Upper lobe of left lung (tissue), 6 donors: ENCODE measurements at regions not wholly inside any gene's neighbourhood (a gene's known extent, or its start where the extent isn't known, plus 50 kb on each side); places are given as distances from the start of the nearest gene placed in this dataset.
A peak's percentile ranks its signal among the peaks of the same experiment; 100 is the strongest.

Source experiments
- ATAC-seq, 2 donors: fragments of 200-7000 bp; cut with Tn5 transposase; one replicate each; pipeline ENCODE4 v1.9.1; 2022; ENCODE audit warnings: mild to moderate bottlenecking in 2 of 2, moderate library complexity in 2 of 2; ENCODE audit not compliant: low FRiP score in 2 of 2
- DNase-seq, 2 donors: peaks; one replicate each; pipeline ENCODE4 v3.0.0-alpha.2; 2019 to 2020
- H3K27ac ChIP-seq, 4 donors: fragments of 200-600 bp; sonication (generic); one replicate each; pipeline ENCODE4 v1.5.1; 2016 to 2019
- H3K27me3 ChIP-seq, 4 donors: fragments of 200-600 bp; sonication (generic); one replicate each; pipeline ENCODE4 v1.5.1; 2017 to 2019
- H3K36me3 ChIP-seq, 4 donors: fragments of 200-600 bp; sonication (generic); one replicate each; pipeline ENCODE4 v1.5.1; 2016 to 2019
- H3K4me1 ChIP-seq, 4 donors: fragments of 200-600 bp; sonication (generic); one replicate each; pipeline ENCODE4 v1.5.1; 2018 to 2019
- H3K4me3 ChIP-seq, 4 donors: fragments of 200-600 bp; sonication (generic); one replicate each; pipeline ENCODE4 v1.5.1; 2017 to 2019; ENCODE audit warnings: mild to moderate bottlenecking in 2 of 4, moderate library complexity in 1 of 4
- H3K9me3 ChIP-seq, 4 donors: fragments of 200-600 bp; sonication (generic); one replicate each; pipeline ENCODE4 v1.5.1; 2018 to 2019
- EP300 ChIP-seq, 4 donors: sonication (generic); formaldehyde crosslinking; IDR thresholded peaks; one replicate each; pipeline ENCODE4 v1.5.1; 2017; ENCODE audit warnings: antibody characterized with exemption in 4 of 4, control low read depth in 2 of 4
- POLR2A ChIP-seq, 4 donors: fragments of 450-650 bp; IDR thresholded peaks; one replicate each; pipeline ENCODE4 v1.5.1; 2016 to 2017; ENCODE audit warnings: antibody characterized with exemption in 4 of 4, mild to moderate bottlenecking in 2 of 4
- POLR2AphosphoS5 ChIP-seq, 2 donors: sonication (generic); formaldehyde crosslinking; IDR thresholded peaks; one replicate each; pipeline ENCODE4 v1.5.1; 2017; ENCODE audit warnings: antibody characterized with exemption in 2 of 2
- WGBS, 2 donors: methylation state at CpG; one replicate each; pipeline ENCODE4 v1.1.5; 2017 to 2018; 5-methylcytosine and 5-hydroxymethylcytosine counted together
- TF ChIP-seq, protein P1 (sequence below), 6 experiments: fragments of 450-650 bp in 4 of 6; fragments of 200-600 bp in 2 of 6; sonication (generic) in 2 of 6; IDR thresholded peaks; one replicate each; pipeline ENCODE4 v1.5.1; 2016 to 2019; ENCODE audit warnings: antibody characterized with exemption in 6 of 6
- donor health status: DM: no; HTN: no; CAD: no; lungs with moderate emphysema.
- donor health status: DM: no; HTN: yes; CAD: no; lungs with severe emphysema.

DNA sequence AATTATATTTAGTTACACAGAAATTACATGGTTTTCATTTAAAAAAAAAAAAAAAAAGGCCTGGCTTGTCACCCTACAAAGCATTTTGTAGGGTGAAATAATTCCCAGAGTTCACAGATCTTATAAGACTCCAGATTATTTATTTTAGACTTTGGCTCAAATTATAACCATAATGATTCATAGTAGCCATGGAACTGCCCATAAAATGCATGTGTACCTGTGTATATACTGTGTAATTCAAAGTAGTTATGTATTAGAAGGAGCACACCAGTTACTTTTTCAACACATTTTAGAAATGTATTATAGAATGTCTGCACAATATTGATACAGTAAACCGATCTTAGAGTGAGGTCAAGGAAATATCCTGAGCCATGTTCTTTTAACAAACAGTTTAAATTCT is 975.6 kb downstream of the GBE1 start:
- H3K27me3 ChIP-seq, result no peaks in the 10 kb centered on the region
- no peaks in the 10 kb centered on the region for H3K4me1 ChIP-seq
- H3K9me3 ChIP-seq, result no peaks in the 10 kb centered on the region
- no peak for DNase-seq
- H3K36me3 ChIP-seq, result no peaks in the 10 kb centered on the region
- TF ChIP-seq EP300 (IDR thresholded peaks at IDR 0.05) (no peak), POLR2AphosphoS5 (IDR thresholded peaks at IDR 0.05) (no peak), POLR2A (IDR thresholded peaks at IDR 0.05) (no peak)
- TF ChIP-seq, protein P1, sequence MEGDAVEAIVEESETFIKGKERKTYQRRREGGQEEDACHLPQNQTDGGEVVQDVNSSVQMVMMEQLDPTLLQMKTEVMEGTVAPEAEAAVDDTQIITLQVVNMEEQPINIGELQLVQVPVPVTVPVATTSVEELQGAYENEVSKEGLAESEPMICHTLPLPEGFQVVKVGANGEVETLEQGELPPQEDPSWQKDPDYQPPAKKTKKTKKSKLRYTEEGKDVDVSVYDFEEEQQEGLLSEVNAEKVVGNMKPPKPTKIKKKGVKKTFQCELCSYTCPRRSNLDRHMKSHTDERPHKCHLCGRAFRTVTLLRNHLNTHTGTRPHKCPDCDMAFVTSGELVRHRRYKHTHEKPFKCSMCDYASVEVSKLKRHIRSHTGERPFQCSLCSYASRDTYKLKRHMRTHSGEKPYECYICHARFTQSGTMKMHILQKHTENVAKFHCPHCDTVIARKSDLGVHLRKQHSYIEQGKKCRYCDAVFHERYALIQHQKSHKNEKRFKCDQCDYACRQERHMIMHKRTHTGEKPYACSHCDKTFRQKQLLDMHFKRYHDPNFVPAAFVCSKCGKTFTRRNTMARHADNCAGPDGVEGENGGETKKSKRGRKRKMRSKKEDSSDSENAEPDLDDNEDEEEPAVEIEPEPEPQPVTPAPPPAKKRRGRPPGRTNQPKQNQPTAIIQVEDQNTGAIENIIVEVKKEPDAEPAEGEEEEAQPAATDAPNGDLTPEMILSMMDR (IDR thresholded peaks at IDR 0.05), result no peak
- 74 to 77% methylated on average over 1 of the region's 1 CpG for WGBS, 2 donors
- no peak overlapping the region for H3K4me3 ChIP-seq
- no peak overlapping the region for H3K27ac ChIP-seq
- ATAC-seq, result no peak

DNA sequence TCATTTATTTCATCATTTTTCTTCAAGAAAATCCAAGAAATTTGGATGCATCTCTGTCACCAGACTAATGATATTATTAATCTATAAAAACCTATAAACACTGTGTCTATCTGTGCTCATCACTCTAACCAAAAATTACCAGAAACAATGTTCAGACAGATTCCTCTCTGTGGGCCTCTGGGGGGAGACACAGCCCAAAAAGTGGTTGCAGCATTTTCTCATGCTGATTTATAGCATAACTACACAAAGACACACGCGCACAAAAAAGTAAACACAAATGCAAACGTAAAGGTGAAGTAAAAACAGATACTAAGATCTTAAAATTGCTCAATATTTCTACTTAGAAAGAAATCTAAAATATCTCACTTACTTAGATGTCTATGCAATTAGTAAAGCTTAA is 976.0 kb downstream of the GBE1 start:
- TF ChIP-seq EP300 (IDR thresholded peaks at IDR 0.05) (no peak), POLR2A (IDR thresholded peaks at IDR 0.05) (no peak), POLR2AphosphoS5 (IDR thresholded peaks at IDR 0.05) (no peak)
- TF ChIP-seq, protein P1 (IDR thresholded peaks at IDR 0.05), result no peak
- Histone ChIP-seq H3K4me1 (no peaks in the 10 kb centered on the region), H3K27me3 (no peaks in the 10 kb centered on the region), H3K9me3 (no peaks in the 10 kb centered on the region), H3K36me3 (no peaks in the 10 kb centered on the region), H3K4me3 (no peak overlapping the region), H3K27ac (no peak overlapping the region)
- WGBS, 2 donors, result 45 to 54% methylated on average over 3 of the region's 3 CpGs
- ATAC-seq (no peak), DNase-seq (no peak)

DNA sequence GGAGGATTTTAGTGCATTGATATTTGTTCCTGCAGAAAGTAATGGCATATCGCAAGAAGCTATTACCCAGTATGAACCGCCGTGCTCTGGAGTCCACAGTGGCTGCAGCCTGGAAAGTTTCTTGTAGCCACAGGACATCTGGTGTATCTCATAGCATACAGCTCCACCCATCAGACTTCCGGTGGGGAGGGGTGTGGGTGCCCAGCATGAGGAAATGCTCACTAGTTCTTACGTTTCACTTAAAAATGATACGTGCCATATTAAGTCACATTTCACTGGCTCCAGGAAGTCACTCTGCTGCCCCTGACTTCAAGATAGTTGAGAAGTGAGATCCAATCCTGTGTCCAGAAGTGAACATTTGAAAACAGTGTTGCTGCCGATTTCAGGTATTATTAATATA is 990.4 kb downstream of the GBE1 start:
- WGBS, 2 donors, result 69 to 74% methylated on average over 7 of the region's 7 CpGs
- DNase-seq, result no peak
- H3K27me3 ChIP-seq, result no peaks in the 10 kb centered on the region

DNA sequence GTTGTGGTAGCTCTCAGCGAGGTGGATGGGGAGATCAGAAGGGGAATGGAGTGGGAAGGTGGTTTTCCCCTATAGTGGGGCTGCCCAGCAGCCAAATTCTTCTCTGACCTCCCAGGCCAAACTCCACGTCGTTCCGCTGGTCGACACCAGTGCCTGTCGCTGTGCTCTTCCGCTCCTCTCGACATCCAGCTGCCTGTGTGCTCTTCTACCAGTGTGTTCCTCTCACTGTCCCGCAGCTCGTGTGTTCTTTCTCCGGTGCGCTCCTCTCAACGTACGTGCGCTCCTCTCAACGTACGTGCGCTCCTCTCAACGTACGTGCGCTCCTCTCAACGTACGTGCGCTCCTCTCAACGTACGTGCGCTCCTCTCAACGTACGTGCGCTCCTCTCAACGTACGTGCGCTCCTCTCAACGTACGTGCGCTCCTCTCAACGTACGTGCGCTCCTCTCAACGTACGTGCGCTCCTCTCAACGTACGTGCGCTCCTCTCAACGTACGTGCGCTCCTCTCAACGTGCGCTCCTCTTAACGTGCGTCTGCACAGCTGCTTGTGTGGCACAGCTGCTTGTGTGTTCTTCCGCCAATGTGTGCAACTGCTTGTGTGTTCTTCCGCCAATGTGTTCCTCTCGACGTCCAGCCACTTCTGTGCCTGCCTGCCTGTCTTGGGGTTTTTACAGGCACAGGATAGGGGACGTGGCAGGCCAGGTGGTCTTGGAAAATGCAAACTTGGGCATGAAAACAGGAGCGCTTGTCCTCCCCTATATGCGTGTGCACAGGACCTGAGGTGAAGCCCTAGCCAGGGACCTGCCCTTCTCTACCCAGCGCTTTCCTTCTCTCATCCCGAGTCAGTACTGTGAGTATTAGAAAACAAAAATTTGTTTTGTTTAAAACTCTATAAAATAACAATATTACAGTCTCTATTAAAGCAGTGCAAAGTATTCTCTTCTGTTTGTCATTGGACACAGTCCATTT is 991.1 kb downstream of the GBE1 start:
- Histone ChIP-seq H3K36me3 (no peaks in the 10 kb centered on the region), H3K27me3 (no peaks in the 10 kb centered on the region), H3K4me1 (no peaks in the 10 kb centered on the region), H3K27ac (no peak overlapping the region), H3K4me3 (peak overlapping the region in 1 of 4 donors; percentile 9), H3K9me3 (no peaks in the 10 kb centered on the region)
- TF ChIP-seq POLR2AphosphoS5 (IDR thresholded peaks at IDR 0.05) (no peak), EP300 (IDR thresholded peaks at IDR 0.05) (no peak), POLR2A (IDR thresholded peaks at IDR 0.05) (no peak)
- TF ChIP-seq, protein P1 (IDR thresholded peaks at IDR 0.05), result no peak
- WGBS, 2 donors, result 83 to 94% methylated on average over 37 to 54 of the region's 61 CpGs
- ATAC-seq (no peak), DNase-seq (peak in 1 of 2 donors; percentile 9)

More for the DNA sequence above, 990.4 kb downstream of the GBE1 start:
- Histone ChIP-seq H3K36me3 (no peaks in the 10 kb centered on the region), H3K4me3 (no peak overlapping the region), H3K27ac (no peak overlapping the region), H3K9me3 (no peaks in the 10 kb centered on the region), H3K4me1 (no peaks in the 10 kb centered on the region)
- ATAC-seq, result no peak
- TF ChIP-seq POLR2AphosphoS5 (IDR thresholded peaks at IDR 0.05) (no peak), EP300 (IDR thresholded peaks at IDR 0.05) (no peak)
- TF ChIP-seq, protein P1 (IDR thresholded peaks at IDR 0.05), result no peak
